ENCODE measurements at regions not wholly inside any gene's neighbourhood (a gene's known extent, or its start where the extent isn't known, plus 50 kb on each side); places are given as distances from the start of the nearest gene placed in this dataset.
"Not testable (repeated sequence)": the region's sequence is repeated elsewhere in the genome, so short reads cannot be mapped to it uniquely, and the experiment has no call there.

DNA sequence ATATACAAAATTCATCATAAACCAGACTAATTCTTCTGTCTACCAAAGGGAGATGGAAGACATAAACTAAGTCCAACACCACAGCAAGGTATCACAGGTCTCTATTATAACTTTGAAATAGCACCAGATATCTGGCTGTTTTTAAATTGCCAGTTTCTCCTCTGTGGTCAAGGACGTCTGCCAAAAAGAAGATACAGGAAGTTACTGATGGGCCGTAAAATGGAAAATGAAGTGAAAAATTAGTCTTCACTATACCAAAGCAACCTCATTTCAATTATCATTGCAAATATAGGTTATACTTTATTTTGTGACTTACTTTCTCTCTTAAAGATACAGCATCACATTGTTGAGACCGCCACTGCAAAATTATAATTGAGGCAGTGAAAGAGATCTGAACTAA is 225.5 kb downstream of the NDUFS4 start:
- ChIA-PET CTCF (no interaction called here), POLR2A (no interaction called here)
- Mint-ChIP-seq H3K27ac (no peak overlapping the region), H3K4me1 (ENCODE audit: low read depth) (no peaks in the 10 kb centered on the region), H3K27me3 (peaks cover 6% of the 10 kb centered on the region), H3K9me3 (no peaks in the 10 kb centered on the region), H3K36me3 (ENCODE audit: low read depth) (no peaks in the 10 kb centered on the region), H3K4me3 (no peak overlapping the region)
- intact Hi-C loops (cut with micrococcal nuclease), result no loop called here
- no peak for ATAC-seq
- no peak for TF ChIP-seq CTCF (IDR thresholded peaks at IDR 0.05)
- DNase-seq, result no peak

DNA sequence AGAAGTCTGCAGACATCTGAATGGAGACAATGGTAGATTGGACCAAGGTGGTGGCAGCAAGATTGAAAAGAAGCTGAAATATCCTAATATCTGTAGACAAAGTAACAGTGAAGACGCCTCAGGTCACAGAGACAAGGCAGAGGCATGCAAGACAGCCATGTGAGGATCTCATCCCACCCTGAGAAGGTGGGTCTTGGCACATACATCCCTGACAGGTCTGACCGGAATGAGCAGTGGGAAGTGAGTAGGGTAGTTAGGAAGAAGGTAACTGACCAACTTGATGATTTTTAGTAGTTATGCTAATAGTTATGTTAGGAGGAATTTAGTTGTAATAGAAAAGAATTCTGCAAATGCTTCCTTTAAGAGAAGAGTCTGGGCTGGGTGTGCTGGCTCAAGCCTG is 229.6 kb downstream of the NDUFS4 start:
- ChIA-PET POLR2A (no interaction called here), CTCF (no interaction called here)
- H3K27ac Mint-ChIP-seq, result no peak overlapping the region
- H3K4me1 Mint-ChIP-seq (ENCODE audit: low read depth), result no peaks in the 10 kb centered on the region
- ATAC-seq (no peak), DNase-seq (no peak)
- peaks cover 4% of the 10 kb centered on the region for H3K27me3 Mint-ChIP-seq
- no peaks in the 10 kb centered on the region for H3K9me3 Mint-ChIP-seq
- intact Hi-C loops (cut with micrococcal nuclease), result no loop called here
- TF ChIP-seq CTCF (IDR thresholded peaks at IDR 0.05), result no peak
- no peaks in the 10 kb centered on the region for H3K36me3 Mint-ChIP-seq (ENCODE audit: low read depth)
- no peak overlapping the region for H3K4me3 Mint-ChIP-seq

GRCh38 chr5:53792338-53792737 is 231.9 kb downstream of the NDUFS4 start:
- ChIA-PET POLR2A (no interaction called here), CTCF (no interaction called here)
- Mint-ChIP-seq H3K9me3 (no peaks in the 10 kb centered on the region), H3K27ac (no peak overlapping the region), H3K4me1 (ENCODE audit: low read depth) (no peaks in the 10 kb centered on the region), H3K36me3 (ENCODE audit: low read depth) (no peaks in the 10 kb centered on the region), H3K27me3 (peaks cover 3% of the 10 kb centered on the region), H3K4me3 (no peak overlapping the region)
- intact Hi-C loops (cut with micrococcal nuclease), result no loop called here
- no peak for ATAC-seq
- TF ChIP-seq CTCF (IDR thresholded peaks at IDR 0.05), result no peak
- DNase-seq, result no peak

GRCh38 chr5:53799644-53800043 is 239.2 kb downstream of the NDUFS4 start:
- H3K36me3 Mint-ChIP-seq (ENCODE audit: low read depth); DNase-seq; POLR2A ChIA-PET; H3K27me3 Mint-ChIP-seq; H3K27ac Mint-ChIP-seq; CTCF ChIA-PET; H3K9me3 Mint-ChIP-seq; ATAC-seq; intact Hi-C loops (cut with micrococcal nuclease); H3K4me3 Mint-ChIP-seq; H3K4me1 Mint-ChIP-seq (ENCODE audit: low read depth): not testable (repeated sequence)

GRCh38 chr5:53808392-53808791 is 248.0 kb downstream of the NDUFS4 start:
- CTCF ChIA-PET; DNase-seq; H3K36me3 Mint-ChIP-seq (ENCODE audit: low read depth); H3K4me3 Mint-ChIP-seq; H3K9me3 Mint-ChIP-seq; H3K27me3 Mint-ChIP-seq; H3K27ac Mint-ChIP-seq; H3K4me1 Mint-ChIP-seq (ENCODE audit: low read depth); POLR2A ChIA-PET; intact Hi-C loops (cut with micrococcal nuclease); ATAC-seq: not testable (repeated sequence)

DNA sequence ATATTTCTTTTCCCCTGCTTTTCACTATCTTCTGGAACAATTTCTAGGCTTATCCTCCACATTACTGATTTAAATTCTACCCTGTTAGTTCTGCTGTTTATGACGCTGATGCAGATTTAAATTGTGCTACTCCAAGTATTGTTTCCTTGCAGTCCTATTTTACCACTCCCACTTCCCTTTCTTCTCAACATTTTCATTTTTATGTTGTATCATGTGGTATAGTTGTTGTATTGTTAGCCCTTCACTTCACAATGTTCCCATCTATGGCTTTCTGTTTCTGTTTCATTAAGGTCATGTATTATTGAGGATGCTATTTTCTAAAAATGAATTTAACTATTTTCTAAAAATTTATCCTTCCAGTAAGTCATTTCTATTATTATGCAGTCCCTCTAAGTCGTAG is 254.4 kb downstream of the NDUFS4 start:
- H3K36me3 Mint-ChIP-seq (ENCODE audit: low read depth), result no peaks in the 10 kb centered on the region
- no peaks in the 10 kb centered on the region for H3K4me1 Mint-ChIP-seq (ENCODE audit: low read depth)
- TF ChIP-seq CTCF (IDR thresholded peaks at IDR 0.05), result no peak
- no peak overlapping the region for H3K4me3 Mint-ChIP-seq
- no peak overlapping the region for H3K27ac Mint-ChIP-seq
- ChIA-PET POLR2A (no interaction called here), CTCF (no interaction called here)
- no peak for ATAC-seq
- intact Hi-C loops (cut with micrococcal nuclease), result no loop called here
- peaks cover 1% of the 10 kb centered on the region for H3K27me3 Mint-ChIP-seq
- no peaks in the 10 kb centered on the region for H3K9me3 Mint-ChIP-seq
- DNase-seq, result no peak
